ENCODE measurements at regions not wholly inside any gene's neighbourhood (a gene's known extent, or its start where the extent isn't known, plus 50 kb on each side); places are given as distances from the start of the nearest gene placed in this dataset.
A peak's percentile ranks its signal among the peaks of the same experiment; 100 is the strongest.

- Histone ChIP-seq H3K79me1 (replicated peaks; ENCODE audit: low read length, poor library complexity, severe bottlenecking) (no peaks in the 10 kb centered on the region), H2AK5ac (ENCODE audit: low read length, severe bottlenecking) (no peak overlapping the region)
These were observed 81.1 kb upstream of the TMEM72 start for GRCh38 chr10:44830022-44830421.

GRCh38 chr10:44831581-44831980 is 79.6 kb upstream of the TMEM72 start:
- Histone ChIP-seq H2AK5ac (ENCODE audit: low read length, severe bottlenecking) (no peak overlapping the region), H3K79me1 (replicated peaks; ENCODE audit: low read length, poor library complexity, severe bottlenecking) (no peaks in the 10 kb centered on the region), H4K91ac (ENCODE audit: low read length) (no peak overlapping the region), H2BK120ac (ENCODE audit: low read depth, low read length) (no peak overlapping the region), H3K4ac (ENCODE audit: low read depth in 1 of 2, low read length in 2 of 2) (no peak overlapping the region), H2BK12ac (ENCODE audit: low read length in 2 of 2) (no peak overlapping the region), H3K27ac (ENCODE audit: low read length, poor library complexity, severe bottlenecking) (no peak overlapping the region), H3K18ac (ENCODE audit: low read depth in 1 of 2, low read length in 2 of 2) (no peak overlapping the region), H2AFZ (ENCODE audit: low read depth, low read length) (no peak overlapping the region), H3K23ac (ENCODE audit: low read length in 2 of 2) (no peak overlapping the region), H3K14ac (ENCODE audit: low read length in 2 of 2) (no peak overlapping the region), H3K9ac (ENCODE audit: low read length) (no peak overlapping the region), H3K27me3 (ENCODE audit: control insufficient read depth in 1 of 2, insufficient read depth in 1 of 2, low read length in 2 of 2) (no peaks in the 10 kb centered on the region), H2BK5ac (ENCODE audit: low read depth, low read length, poor library complexity, severe bottlenecking) (no peak overlapping the region), H3K36me3 (ENCODE audit: control insufficient read depth in 1 of 2, insufficient read depth in 2 of 2, low read depth in 1 of 2, low read length in 2 of 2) (no peaks in the 10 kb centered on the region), H3K9me3 (ENCODE audit: control insufficient read depth, low read length) (no peaks in the 10 kb centered on the region), H3K4me3 (ENCODE audit: insufficient read depth in 1 of 2, low read depth in 1 of 2, low read length in 2 of 2) (no peak overlapping the region), H3K4me2 (ENCODE audit: low read length, poor library complexity, severe bottlenecking) (no peak overlapping the region), H3K4me1 (ENCODE audit: control insufficient read depth, insufficient read depth, low read depth, low read length) (peaks cover 16% of the 10 kb centered on the region), H4K8ac (ENCODE audit: low read length) (no peak overlapping the region), H2BK15ac (ENCODE audit: low read depth, poor library complexity, severe bottlenecking) (no peak overlapping the region)
- DNase-seq: no peak
- 91% methylated on average over 4 of the region's 4 CpGs for WGBS

More at GRCh38 chr10:44830022-44830421, 81.1 kb upstream of the TMEM72 start:
- Histone ChIP-seq H4K91ac (ENCODE audit: low read length) (no peak overlapping the region), H4K8ac (ENCODE audit: low read length) (no peak overlapping the region), H2BK12ac (ENCODE audit: low read length in 2 of 2) (no peak overlapping the region), H3K36me3 (ENCODE audit: control insufficient read depth in 1 of 2, insufficient read depth in 2 of 2, low read depth in 1 of 2, low read length in 2 of 2) (no peaks in the 10 kb centered on the region), H3K9ac (ENCODE audit: low read length) (no peak overlapping the region), H3K4me1 (ENCODE audit: control insufficient read depth, insufficient read depth, low read depth, low read length) (peaks cover 16% of the 10 kb centered on the region), H2BK120ac (ENCODE audit: low read depth, low read length) (no peak overlapping the region), H3K4ac (ENCODE audit: low read depth in 1 of 2, low read length in 2 of 2) (no peak overlapping the region), H3K4me3 (ENCODE audit: insufficient read depth in 1 of 2, low read depth in 1 of 2, low read length in 2 of 2) (no peak overlapping the region), H3K18ac (ENCODE audit: low read depth in 1 of 2, low read length in 2 of 2) (peak overlapping the region in 1 of 2 experiments; percentile 4), H3K14ac (ENCODE audit: low read length in 2 of 2) (no peak overlapping the region), H3K9me3 (ENCODE audit: control insufficient read depth, low read length) (no peaks in the 10 kb centered on the region), H3K27ac (ENCODE audit: low read length, poor library complexity, severe bottlenecking) (peak overlapping the region; percentile 61), H2BK15ac (ENCODE audit: low read depth, poor library complexity, severe bottlenecking) (peak overlapping the region; percentile 29), H2BK5ac (ENCODE audit: low read depth, low read length, poor library complexity, severe bottlenecking) (no peak overlapping the region), H3K23ac (ENCODE audit: low read length in 2 of 2) (no peak overlapping the region), H2AFZ (ENCODE audit: low read depth, low read length) (no peak overlapping the region), H3K27me3 (ENCODE audit: control insufficient read depth in 1 of 2, insufficient read depth in 1 of 2, low read length in 2 of 2) (no peaks in the 10 kb centered on the region), H3K4me2 (ENCODE audit: low read length, poor library complexity, severe bottlenecking) (no peak overlapping the region)
- 73% methylated on average over 3 of the region's 4 CpGs for WGBS
- peak; percentile 15 for DNase-seq

GRCh38 chr10:44832595-44833390 is 78.3 kb upstream of the TMEM72 start:
- H2BK5ac ChIP-seq (ENCODE audit: low read depth, low read length, poor library complexity, severe bottlenecking): no peak overlapping the region
- no peak overlapping the region for H2AFZ ChIP-seq (ENCODE audit: low read depth, low read length)
- H3K27ac ChIP-seq (ENCODE audit: low read length, poor library complexity, severe bottlenecking): no peak overlapping the region
- DNase-seq: no peak
- H2BK120ac ChIP-seq (ENCODE audit: low read depth, low read length): no peak overlapping the region
- no peak overlapping the region for H3K18ac ChIP-seq (ENCODE audit: low read depth in 1 of 2, low read length in 2 of 2)
- H3K79me1 ChIP-seq (replicated peaks; ENCODE audit: low read length, poor library complexity, severe bottlenecking): no peaks in the 10 kb centered on the region
- H3K9ac ChIP-seq (ENCODE audit: low read length): no peak overlapping the region
- H4K91ac ChIP-seq (ENCODE audit: low read length): no peak overlapping the region
- H3K4ac ChIP-seq (ENCODE audit: low read depth in 1 of 2, low read length in 2 of 2): no peak overlapping the region
- no peak overlapping the region for H3K4me2 ChIP-seq (ENCODE audit: low read length, poor library complexity, severe bottlenecking)
- no peak overlapping the region for H3K4me3 ChIP-seq (ENCODE audit: insufficient read depth in 1 of 2, low read depth in 1 of 2, low read length in 2 of 2)
- H4K8ac ChIP-seq (ENCODE audit: low read length): no peak overlapping the region
- H3K27me3 ChIP-seq (ENCODE audit: control insufficient read depth in 1 of 2, insufficient read depth in 1 of 2, low read length in 2 of 2): no peaks in the 10 kb centered on the region
- peaks cover 10% of the 10 kb centered on the region for H3K4me1 ChIP-seq (ENCODE audit: control insufficient read depth, insufficient read depth, low read depth, low read length)
- H3K36me3 ChIP-seq (ENCODE audit: control insufficient read depth in 1 of 2, insufficient read depth in 2 of 2, low read depth in 1 of 2, low read length in 2 of 2): no peaks in the 10 kb centered on the region
- H2BK12ac ChIP-seq (ENCODE audit: low read length in 2 of 2): no peak overlapping the region
- H3K14ac ChIP-seq (ENCODE audit: low read length in 2 of 2): no peak overlapping the region
- WGBS: 81% methylated on average over 5 of the region's 6 CpGs
- H2BK15ac ChIP-seq (ENCODE audit: low read depth, poor library complexity, severe bottlenecking): no peak overlapping the region
- H3K23ac ChIP-seq (ENCODE audit: low read length in 2 of 2): no peak overlapping the region
- H2AK5ac ChIP-seq (ENCODE audit: low read length, severe bottlenecking): no peak overlapping the region
- no peaks in the 10 kb centered on the region for H3K9me3 ChIP-seq (ENCODE audit: control insufficient read depth, low read length)

GRCh38 chr10:44834131-44834530 is 77.0 kb upstream of the TMEM72 start:
- Histone ChIP-seq H3K27ac (ENCODE audit: low read length, poor library complexity, severe bottlenecking) (no peak overlapping the region), H3K4me3 (ENCODE audit: insufficient read depth in 1 of 2, low read depth in 1 of 2, low read length in 2 of 2) (no peak overlapping the region), H3K18ac (ENCODE audit: low read depth in 1 of 2, low read length in 2 of 2) (peak overlapping the region in 1 of 2 experiments; percentile 55), H4K91ac (ENCODE audit: low read length) (no peak overlapping the region), H2BK15ac (ENCODE audit: low read depth, poor library complexity, severe bottlenecking) (no peak overlapping the region), H3K4me2 (ENCODE audit: low read length, poor library complexity, severe bottlenecking) (no peak overlapping the region), H3K27me3 (ENCODE audit: control insufficient read depth in 1 of 2, insufficient read depth in 1 of 2, low read length in 2 of 2) (no peaks in the 10 kb centered on the region), H3K4me1 (ENCODE audit: control insufficient read depth, insufficient read depth, low read depth, low read length) (peaks cover 3% of the 10 kb centered on the region), H3K36me3 (ENCODE audit: control insufficient read depth in 1 of 2, insufficient read depth in 2 of 2, low read depth in 1 of 2, low read length in 2 of 2) (no peaks in the 10 kb centered on the region), H3K14ac (ENCODE audit: low read length in 2 of 2) (peak overlapping the region in 1 of 2 experiments; percentile 44), H2AFZ (ENCODE audit: low read depth, low read length) (no peak overlapping the region), H3K9me3 (ENCODE audit: control insufficient read depth, low read length) (no peaks in the 10 kb centered on the region), H3K9ac (ENCODE audit: low read length) (no peak overlapping the region), H2BK120ac (ENCODE audit: low read depth, low read length) (no peak overlapping the region), H2AK5ac (ENCODE audit: low read length, severe bottlenecking) (no peak overlapping the region), H2BK5ac (ENCODE audit: low read depth, low read length, poor library complexity, severe bottlenecking) (no peak overlapping the region), H3K23ac (ENCODE audit: low read length in 2 of 2) (peak overlapping the region in 1 of 2 experiments; percentile 3), H3K4ac (ENCODE audit: low read depth in 1 of 2, low read length in 2 of 2) (no peak overlapping the region), H4K8ac (ENCODE audit: low read length) (no peak overlapping the region), H2BK12ac (ENCODE audit: low read length in 2 of 2) (no peak overlapping the region), H3K79me1 (replicated peaks; ENCODE audit: low read length, poor library complexity, severe bottlenecking) (no peaks in the 10 kb centered on the region)
- WGBS: 96% methylated on average over 4 of the region's 4 CpGs
- DNase-seq: no peak

Data from mesenchymal stem cell (in vitro differentiated cells and primary cell).